SU-DHL-6 (cell line): ENCODE measurements at regions not wholly inside any gene's neighbourhood (a gene's known extent, or its start where the extent isn't known, plus 50 kb on each side); places are given as distances from the start of the nearest gene placed in this dataset.

Experiments
- H2AFZ ChIP-seq: fragments of 200-600 bp; sonication (generic); 2 replicates; pipeline ENCODE4 v1.6.1; 2014; ENCODE audit warnings: low read depth, mild to moderate bottlenecking, moderate library complexity, mixed read lengths, antibody characterized with exemption, low read length; ENCODE audit not compliant: severe bottlenecking
- H3F3A ChIP-seq: fragments of 200-600 bp; shearing (Covaris generic); 2 replicates; pipeline ENCODE4 v1.6.0; 2016; ENCODE audit warnings: antibody characterized with exemption, mild to moderate bottlenecking; ENCODE audit not compliant: insufficient read depth
- H3K27ac ChIP-seq: fragments of 200-600 bp; sonication (generic); 2 replicates; pipeline ENCODE4 v1.5.1; 2016; ENCODE audit warnings: low read depth, mild to moderate bottlenecking, low read length, moderate library complexity, mixed read lengths
- H3K27me3 ChIP-seq: fragments of 200-600 bp; sonication (generic), shearing (Covaris generic); 2 replicates; pipeline ENCODE4 v1.6.0; 2014; ENCODE audit warnings: mild to moderate bottlenecking, low read length
- H3K36me3 ChIP-seq: fragments of 200-600 bp; sonication (generic); 2 replicates; pipeline ENCODE4 v1.6.1; 2014; ENCODE audit warnings: mild to moderate bottlenecking, low read length, mixed read lengths
- H3K4me2 ChIP-seq: fragments of 300-600, 200-600 bp; shearing (Covaris generic), sonication (generic); 2 replicates; pipeline ENCODE4 v1.6.0; 2014; ENCODE audit warnings: low read length, low read depth, mild to moderate bottlenecking; ENCODE audit not compliant: poor library complexity, severe bottlenecking
- H3K4me3 ChIP-seq: fragments of 200-600 bp; sonication (generic); 2 replicates; pipeline ENCODE4 v1.5.1; 2014; ENCODE audit warnings: antibody characterized with exemption, low read length, mild to moderate bottlenecking, mixed read lengths; ENCODE audit not compliant: insufficient read depth, poor library complexity, severe bottlenecking
- H3K79me2 ChIP-seq: fragments of 200-600 bp; sonication (generic); 2 replicates; pipeline ENCODE4 v1.6.1; 2014; ENCODE audit warnings: mild to moderate bottlenecking, low read length, moderate library complexity; ENCODE audit not compliant: insufficient read depth
- H3K9ac ChIP-seq: fragments of 200-600 bp; sonication (generic); 2 replicates; pipeline ENCODE4 v1.7.0; 2014; ENCODE audit warnings: mild to moderate bottlenecking, low read length
- H3K9me2 ChIP-seq: fragments of 200-600 bp; sonication (generic); replicated peaks from 2 replicates; pipeline ENCODE4 v1.6.1; 2014; ENCODE audit warnings: low read length; ENCODE audit not compliant: insufficient read depth
- H3K9me3 ChIP-seq: fragments of 200-600 bp; sonication (generic); 2 replicates; pipeline ENCODE4 v1.6.1; 2014; ENCODE audit warnings: low read length, mixed read lengths; ENCODE audit not compliant: insufficient read depth
- H4K20me1 ChIP-seq: fragments of 200-600 bp; sonication (generic); 2 replicates; pipeline ENCODE4 v1.6.1; 2014; ENCODE audit warnings: low read depth, mild to moderate bottlenecking, antibody characterized with exemption, low read length, moderate library complexity, mixed read lengths
- EZH2phosphoT487 ChIP-seq: fragments of 200-600 bp; sonication (generic), shearing (Covaris generic); conservative IDR thresholded peaks from 2 replicates; pipeline ENCODE4 v1.6.1; 2018; ENCODE audit warnings: mild to moderate bottlenecking, antibody characterized with exemption, low read length, moderate library complexity, mixed read lengths
- TF ChIP-seq, protein P1 (sequence below): fragments of 200-600 bp; sonication (generic); IDR thresholded peaks from one replicate; pipeline ENCODE4 v1.5.1; 2017; ENCODE audit warnings: antibody characterized with exemption, mild to moderate bottlenecking, low read length, moderate library complexity; ENCODE audit not compliant: insufficient read depth, poor library complexity, severe bottlenecking

DNA sequence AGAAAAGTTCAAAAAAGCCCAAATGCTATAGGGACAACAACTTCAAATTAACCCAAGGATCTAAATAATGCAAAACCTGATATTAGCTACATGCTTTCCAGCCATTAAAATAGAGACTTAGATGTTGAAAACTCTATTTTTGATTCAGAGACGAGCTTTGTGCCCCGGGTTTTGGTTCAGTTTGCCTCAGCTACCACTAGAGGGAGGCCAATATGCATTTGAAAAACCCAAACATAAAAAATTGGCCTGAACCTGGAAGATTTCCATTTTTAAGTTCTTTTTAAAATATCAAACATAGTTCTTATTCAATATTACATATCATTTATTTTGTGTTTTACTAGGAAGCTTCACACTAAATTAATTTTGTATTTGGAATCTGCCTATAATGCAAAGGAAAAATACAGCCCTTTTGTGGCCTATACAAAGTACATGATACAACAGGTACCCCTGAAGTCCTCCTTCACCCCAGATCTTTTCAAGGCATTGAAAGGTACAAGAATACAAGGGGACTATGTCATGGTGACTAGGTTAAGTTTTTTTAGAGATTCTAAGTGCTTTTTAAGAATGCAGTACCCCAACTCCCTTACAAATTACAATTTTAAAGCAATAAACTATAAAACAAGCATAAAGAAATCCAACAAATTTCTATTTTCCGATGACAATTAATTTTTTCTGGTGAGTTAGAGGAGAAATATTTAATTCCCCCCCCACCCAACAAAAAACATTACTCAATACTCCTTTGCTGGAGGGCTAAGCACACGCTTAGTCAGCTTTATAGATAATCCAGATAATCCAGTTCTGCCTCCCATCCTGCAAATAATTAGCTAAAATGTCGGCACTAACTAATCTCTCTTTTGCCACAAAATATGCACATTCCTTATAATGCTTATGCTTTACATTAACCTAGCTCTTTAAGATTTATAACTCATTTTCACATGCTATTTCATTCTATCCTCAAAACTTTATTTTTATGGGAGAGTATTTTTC is 97.7 kb upstream of the PTPN13 start:
- Histone ChIP-seq H3K27me3 (no peaks in the 10 kb centered on the region), H2AFZ (no peak overlapping the region), H3K4me2 (no peak overlapping the region), H3K4me3 (no peak overlapping the region), H3K9me3 (no peaks in the 10 kb centered on the region), H3K27ac (no peak overlapping the region), H3K9me2 (no peaks in the 10 kb centered on the region), H3K9ac (no peak overlapping the region), H3K79me2 (no peaks in the 10 kb centered on the region), H3K36me3 (no peaks in the 10 kb centered on the region), H3F3A (no peaks in the 10 kb centered on the region), H4K20me1 (no peaks in the 10 kb centered on the region)
- TF ChIP-seq, protein P1, sequence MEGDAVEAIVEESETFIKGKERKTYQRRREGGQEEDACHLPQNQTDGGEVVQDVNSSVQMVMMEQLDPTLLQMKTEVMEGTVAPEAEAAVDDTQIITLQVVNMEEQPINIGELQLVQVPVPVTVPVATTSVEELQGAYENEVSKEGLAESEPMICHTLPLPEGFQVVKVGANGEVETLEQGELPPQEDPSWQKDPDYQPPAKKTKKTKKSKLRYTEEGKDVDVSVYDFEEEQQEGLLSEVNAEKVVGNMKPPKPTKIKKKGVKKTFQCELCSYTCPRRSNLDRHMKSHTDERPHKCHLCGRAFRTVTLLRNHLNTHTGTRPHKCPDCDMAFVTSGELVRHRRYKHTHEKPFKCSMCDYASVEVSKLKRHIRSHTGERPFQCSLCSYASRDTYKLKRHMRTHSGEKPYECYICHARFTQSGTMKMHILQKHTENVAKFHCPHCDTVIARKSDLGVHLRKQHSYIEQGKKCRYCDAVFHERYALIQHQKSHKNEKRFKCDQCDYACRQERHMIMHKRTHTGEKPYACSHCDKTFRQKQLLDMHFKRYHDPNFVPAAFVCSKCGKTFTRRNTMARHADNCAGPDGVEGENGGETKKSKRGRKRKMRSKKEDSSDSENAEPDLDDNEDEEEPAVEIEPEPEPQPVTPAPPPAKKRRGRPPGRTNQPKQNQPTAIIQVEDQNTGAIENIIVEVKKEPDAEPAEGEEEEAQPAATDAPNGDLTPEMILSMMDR, result peak; percentile 50
- TF ChIP-seq EZH2phosphoT487, result no peak

DNA sequence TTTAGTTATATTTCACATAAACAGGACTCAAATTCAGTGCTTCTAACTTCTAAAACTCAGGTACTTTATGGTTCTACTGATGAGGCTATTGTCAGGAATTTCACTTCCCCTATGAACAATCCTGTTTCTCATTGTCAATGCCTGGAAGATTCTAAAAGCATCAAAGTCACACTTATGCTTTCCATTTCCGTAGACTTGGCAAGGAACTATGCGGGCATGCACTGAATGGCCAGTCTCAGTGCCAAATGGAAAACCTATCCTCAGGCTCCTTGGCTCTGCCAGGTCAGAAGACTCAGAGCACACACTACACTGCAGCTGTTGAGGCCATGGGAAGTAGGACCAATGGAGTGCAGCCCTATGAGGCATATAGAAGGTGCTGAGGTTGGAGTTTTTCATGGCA is 97.0 kb upstream of the PTPN13 start:
- Histone ChIP-seq H3K79me2 (no peaks in the 10 kb centered on the region), H2AFZ (no peak overlapping the region), H3K27ac (no peak overlapping the region), H3K9me2 (no peaks in the 10 kb centered on the region), H3K9me3 (no peaks in the 10 kb centered on the region), H4K20me1 (no peaks in the 10 kb centered on the region), H3K4me3 (no peak overlapping the region), H3K9ac (no peak overlapping the region), H3K27me3 (no peaks in the 10 kb centered on the region), H3F3A (no peaks in the 10 kb centered on the region), H3K4me2 (no peak overlapping the region), H3K36me3 (no peaks in the 10 kb centered on the region)
- no peak for TF ChIP-seq EZH2phosphoT487
- TF ChIP-seq, protein P1, result no peak

DNA sequence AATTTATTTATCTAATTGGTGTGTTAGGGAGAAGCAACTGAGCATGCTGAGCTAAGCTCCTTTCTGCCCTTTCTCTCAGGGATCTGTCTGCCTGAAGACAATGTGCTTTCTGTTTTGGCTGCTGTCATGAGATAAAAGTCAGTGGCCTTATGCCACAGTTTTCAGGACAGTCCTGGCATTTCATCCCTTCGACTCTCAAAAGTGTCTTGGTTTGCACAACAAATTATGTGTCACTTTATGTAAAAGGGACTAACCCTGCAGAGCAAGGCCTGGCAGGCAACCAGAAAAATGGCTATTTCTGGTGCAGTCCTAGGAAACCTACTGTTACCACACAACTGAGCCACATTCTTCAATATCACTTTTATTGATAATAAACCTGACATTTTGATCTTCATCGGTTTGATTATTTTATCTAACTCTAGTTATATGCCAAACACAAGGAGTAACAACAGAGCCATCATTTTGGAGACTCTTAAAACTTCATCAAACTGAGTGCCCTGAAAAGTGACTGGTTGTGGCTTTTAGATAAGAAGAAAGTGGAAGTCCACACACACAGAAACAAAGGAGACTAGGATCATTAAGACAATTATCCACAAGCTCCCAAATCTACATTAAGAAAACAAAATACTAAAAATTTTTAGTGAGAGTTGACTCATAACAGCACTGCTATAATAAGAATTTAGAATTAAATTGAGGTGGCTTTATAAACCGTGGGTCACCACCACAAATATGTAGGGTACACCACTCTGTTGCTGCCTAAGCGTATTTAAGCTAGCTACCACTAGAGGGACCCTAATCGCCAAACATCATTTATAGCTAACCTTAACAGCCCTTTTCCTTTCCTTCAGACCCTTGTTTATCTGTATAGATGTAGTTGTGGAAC is 95.9 kb upstream of the PTPN13 start:
- TF ChIP-seq EZH2phosphoT487, result no peak
- TF ChIP-seq, protein P1, result peak; percentile 33
- H2AFZ ChIP-seq, result no peak overlapping the region

More for the DNA sequence above, 95.9 kb upstream of the PTPN13 start:
- Histone ChIP-seq H3K4me2 (no peak overlapping the region), H3K9me3 (no peaks in the 10 kb centered on the region), H3K27ac (no peak overlapping the region), H3K27me3 (no peaks in the 10 kb centered on the region), H3K79me2 (no peaks in the 10 kb centered on the region), H4K20me1 (no peaks in the 10 kb centered on the region), H3K4me3 (no peak overlapping the region), H3K9ac (no peak overlapping the region), H3K9me2 (no peaks in the 10 kb centered on the region), H3K36me3 (no peaks in the 10 kb centered on the region), H3F3A (no peaks in the 10 kb centered on the region)
